Mesenchymal stem cell (in vitro differentiated cells and primary cell): ENCODE measurements at regions not wholly inside any gene's neighbourhood (a gene's known extent, or its start where the extent isn't known, plus 50 kb on each side); places are given as distances from the start of the nearest gene placed in this dataset.

Experiments
- DNase-seq: peaks from one replicate; pipeline ENCODE4 v3.0.0-alpha.2; 2013
- H2AFZ ChIP-seq: one replicate; pipeline ENCODE4 v1.6.1; 2013; ENCODE audit warnings: low read depth, mild to moderate bottlenecking, control low read depth, inconsistent platforms, low read length, moderate library complexity
- H2AK5ac ChIP-seq: 2 replicates; pipeline ENCODE4 v1.6.1; 2013; ENCODE audit warnings: low read length, moderate library complexity, mild to moderate bottlenecking, inconsistent platforms; ENCODE audit not compliant: severe bottlenecking
- H2BK120ac ChIP-seq: one replicate; pipeline ENCODE4 v1.6.1; 2013; ENCODE audit warnings: low read depth, mild to moderate bottlenecking, inconsistent platforms, low read length, moderate library complexity
- H2BK12ac ChIP-seq, 2 experiments: one replicate each; pipeline ENCODE4 v1.6.1; 2013; ENCODE audit warnings: inconsistent platforms in 2 of 2, low read length in 2 of 2, mild to moderate bottlenecking in 2 of 2, moderate library complexity in 2 of 2, control low read depth in 1 of 2
- H2BK15ac ChIP-seq: one replicate; pipeline ENCODE4 v1.6.1; 2013; ENCODE audit warnings: mild to moderate bottlenecking, low read depth, inconsistent platforms; ENCODE audit not compliant: poor library complexity, severe bottlenecking
- H2BK5ac ChIP-seq: 2 replicates; pipeline ENCODE4 v1.6.1; 2013; ENCODE audit warnings: low read depth, mild to moderate bottlenecking, low read length, control low read depth, inconsistent platforms; ENCODE audit not compliant: poor library complexity, severe bottlenecking
- H3K14ac ChIP-seq, 2 experiments: one replicate each; pipeline ENCODE4 v1.6.1; 2013; ENCODE audit warnings: inconsistent platforms in 2 of 2, low read length in 2 of 2, control low read depth in 1 of 2, mild to moderate bottlenecking in 1 of 2, moderate library complexity in 1 of 2
- H3K18ac ChIP-seq, 2 experiments: one replicate each; pipeline ENCODE4 v1.6.1; 2013; ENCODE audit warnings: inconsistent platforms in 2 of 2, low read length in 2 of 2, control low read depth in 1 of 2, low read depth in 1 of 2, mild to moderate bottlenecking in 1 of 2
- H3K23ac ChIP-seq, 2 experiments: one replicate each; pipeline ENCODE4 v1.6.1; 2013; ENCODE audit warnings: inconsistent platforms in 2 of 2, low read length in 2 of 2, mild to moderate bottlenecking in 2 of 2, moderate library complexity in 2 of 2, control low read depth in 1 of 2
- H3K27ac ChIP-seq: 2 replicates; pipeline ENCODE4 v1.5.1; 2013; ENCODE audit warnings: mild to moderate bottlenecking, moderate library complexity, low read length, control low read depth, inconsistent platforms; ENCODE audit not compliant: poor library complexity, severe bottlenecking
- H3K27me3 ChIP-seq, 2 experiments: 2 replicates each; pipeline versions ENCODE4 v1.6.1 to v1.7.0; 2013; ENCODE audit warnings: low read length in 2 of 2, mild to moderate bottlenecking in 2 of 2, moderate library complexity in 2 of 2, control low read depth in 1 of 2, inconsistent platforms in 1 of 2; ENCODE audit not compliant: control insufficient read depth in 1 of 2, insufficient read depth in 1 of 2
- H3K36me3 ChIP-seq, 2 experiments: 2 replicates each; pipeline versions ENCODE4 v1.6.1 to v1.7.0; 2013; ENCODE audit warnings: low read length in 2 of 2, control low read depth in 1 of 2, inconsistent platforms in 1 of 2, low read depth in 1 of 2, mild to moderate bottlenecking in 1 of 2; ENCODE audit not compliant: insufficient read depth in 2 of 2, control insufficient read depth in 1 of 2
- H3K4ac ChIP-seq, 2 experiments: one replicate each; pipeline ENCODE4 v1.6.1; 2013; ENCODE audit warnings: inconsistent platforms in 2 of 2, low read length in 2 of 2, mild to moderate bottlenecking in 2 of 2, moderate library complexity in 2 of 2, control low read depth in 1 of 2, low read depth in 1 of 2
- H3K4me1 ChIP-seq: 2 replicates; pipeline ENCODE4 v1.6.1; 2013; ENCODE audit warnings: low read depth, low read length, control low read depth; ENCODE audit not compliant: control insufficient read depth, insufficient read depth
- H3K4me2 ChIP-seq: 2 replicates; pipeline ENCODE4 v1.6.1; 2013; ENCODE audit warnings: low read length, mild to moderate bottlenecking, inconsistent platforms; ENCODE audit not compliant: poor library complexity, severe bottlenecking
- H3K4me3 ChIP-seq, 2 experiments: 2 replicates each; pipeline versions ENCODE4 v1.5.1 to v1.7.0; 2013; ENCODE audit warnings: low read length in 2 of 2, mild to moderate bottlenecking in 2 of 2, control low read depth in 1 of 2, low read depth in 1 of 2; ENCODE audit not compliant: insufficient read depth in 1 of 2
- H3K79me1 ChIP-seq: replicated peaks from 2 replicates; pipeline ENCODE4 v1.6.1; 2013; ENCODE audit warnings: mild to moderate bottlenecking, control low read depth, low read length, inconsistent platforms; ENCODE audit not compliant: poor library complexity, severe bottlenecking
- H3K9ac ChIP-seq: 2 replicates; pipeline ENCODE4 v1.7.0; 2013; ENCODE audit warnings: mild to moderate bottlenecking, low read length, moderate library complexity
- H3K9me3 ChIP-seq: 2 replicates; pipeline ENCODE4 v1.7.0; 2013; ENCODE audit warnings: mild to moderate bottlenecking, low read length; ENCODE audit not compliant: control insufficient read depth
- H4K8ac ChIP-seq: one replicate; pipeline ENCODE4 v1.6.1; 2013; ENCODE audit warnings: inconsistent platforms, mild to moderate bottlenecking, low read length, moderate library complexity
- H4K91ac ChIP-seq: one replicate; pipeline ENCODE4 v1.6.1; 2013; ENCODE audit warnings: mild to moderate bottlenecking, low read length, inconsistent platforms
- WGBS: methylation state at CpG from one replicate; pipeline ENCODE4 v1.1.7; 2013; ENCODE audit warnings: mixed read lengths; 5-methylcytosine and 5-hydroxymethylcytosine counted together

DNA sequence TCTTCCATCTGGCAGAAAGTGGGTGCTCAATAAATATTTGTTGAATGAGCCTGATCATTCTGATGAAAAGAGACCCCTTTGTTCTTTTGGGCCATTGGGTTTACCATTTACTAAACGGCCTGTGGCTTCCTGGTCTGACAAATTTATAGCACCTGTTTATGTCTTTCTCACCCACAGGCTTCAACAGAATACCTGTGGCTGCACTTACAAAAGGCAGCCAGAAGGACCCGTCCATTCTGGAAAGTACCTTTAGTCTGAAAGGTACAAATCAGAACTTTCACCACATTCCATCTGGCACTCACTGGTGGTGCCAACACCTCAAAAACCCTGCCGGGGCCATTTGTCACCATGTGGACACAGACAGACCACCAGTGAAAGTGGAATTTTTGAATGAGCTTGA is 167.5 kb downstream of the ETAA1 start:
- peak overlapping the region; percentile 62 for H3K9ac ChIP-seq
- no peak overlapping the region for H2BK5ac ChIP-seq
- no peak overlapping the region for H3K14ac ChIP-seq
- no peak overlapping the region for H3K4me2 ChIP-seq
- H3K18ac ChIP-seq: no peak overlapping the region
- H3K79me1 ChIP-seq: no peaks in the 10 kb centered on the region
- H3K4me3 ChIP-seq: no peak overlapping the region
- peak overlapping the region in 1 of 2 experiments; percentile 45 for H3K4ac ChIP-seq
- no peak overlapping the region for H2BK120ac ChIP-seq
- H2AFZ ChIP-seq: no peak overlapping the region
- no peak overlapping the region for H3K27ac ChIP-seq
- H4K91ac ChIP-seq: no peak overlapping the region
- H3K27me3 ChIP-seq: no peaks in the 10 kb centered on the region
- peak overlapping the region in 1 of 2 experiments; percentile 80 for H2BK12ac ChIP-seq
- no peak for DNase-seq
- H3K9me3 ChIP-seq: no peaks in the 10 kb centered on the region
- H2AK5ac ChIP-seq: peak overlapping the region; percentile 53
- H4K8ac ChIP-seq: no peak overlapping the region
- WGBS: 90% methylated on average over 3 of the region's 3 CpGs
- no peaks in the 10 kb centered on the region for H3K36me3 ChIP-seq
- H3K4me1 ChIP-seq: peaks cover 6% of the 10 kb centered on the region
- H3K23ac ChIP-seq: no peak overlapping the region
- peak overlapping the region; percentile 16 for H2BK15ac ChIP-seq

DNA sequence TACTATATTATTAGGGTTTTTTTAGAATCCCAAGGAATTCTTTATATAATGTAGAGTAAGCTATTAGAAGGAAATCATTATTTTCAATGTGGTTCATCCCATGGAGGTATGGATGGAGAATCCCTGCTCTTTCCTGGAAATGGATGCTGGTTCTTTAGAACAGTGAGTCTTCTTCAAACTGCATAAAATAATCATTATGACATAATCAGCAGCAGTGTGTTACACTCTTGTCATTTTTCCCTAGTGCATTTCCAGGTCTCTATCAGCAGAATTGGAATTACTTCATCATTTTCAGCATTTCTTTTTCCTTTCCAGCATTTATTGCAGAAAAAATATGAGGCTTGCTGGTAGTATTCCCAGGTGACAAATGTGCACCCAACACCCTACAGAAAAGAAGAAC is 168.1 kb downstream of the ETAA1 start:
- H2BK15ac ChIP-seq: no peak overlapping the region
- no peak overlapping the region for H3K4me3 ChIP-seq
- no peak overlapping the region for H3K4me2 ChIP-seq
- H2AK5ac ChIP-seq: no peak overlapping the region
- H3K4me1 ChIP-seq: peaks cover 6% of the 10 kb centered on the region
- H3K23ac ChIP-seq: no peak overlapping the region
- no peaks in the 10 kb centered on the region for H3K79me1 ChIP-seq
- H3K9ac ChIP-seq: peak overlapping the region; percentile 15
- H2AFZ ChIP-seq: no peak overlapping the region
- no peak for DNase-seq
- no peak overlapping the region for H3K18ac ChIP-seq
- no peak overlapping the region for H2BK12ac ChIP-seq
- H3K36me3 ChIP-seq: no peaks in the 10 kb centered on the region
- H3K27ac ChIP-seq: no peak overlapping the region
- no peaks in the 10 kb centered on the region for H3K27me3 ChIP-seq
- H2BK120ac ChIP-seq: no peak overlapping the region
- H3K4ac ChIP-seq: no peak overlapping the region
- H3K14ac ChIP-seq: no peak overlapping the region
- H2BK5ac ChIP-seq: no peak overlapping the region
- H3K9me3 ChIP-seq: no peaks in the 10 kb centered on the region
- no peak overlapping the region for H4K91ac ChIP-seq
- no peak overlapping the region for H4K8ac ChIP-seq

DNA sequence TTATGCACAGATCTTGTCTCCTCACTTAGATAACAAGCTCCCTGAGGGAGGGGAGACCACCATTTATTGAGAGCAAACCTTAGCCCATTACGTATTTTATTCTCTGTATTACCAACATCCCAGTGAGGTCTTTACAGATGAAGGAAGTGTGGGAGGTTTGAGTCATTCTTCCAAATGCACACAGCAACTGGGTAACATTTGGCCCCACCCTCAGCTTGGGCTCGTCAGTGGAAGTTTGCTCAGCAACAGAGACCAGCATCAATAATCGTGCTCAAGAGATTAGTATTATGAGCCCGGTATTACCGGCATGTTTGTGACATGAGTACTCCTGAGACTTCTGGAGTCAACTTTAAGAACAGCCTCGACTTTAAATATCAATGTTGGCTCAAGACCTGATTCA is 168.6 kb downstream of the ETAA1 start:
- peak overlapping the region; percentile 71 for H3K9ac ChIP-seq
- peaks cover 6% of the 10 kb centered on the region for H3K4me1 ChIP-seq
- no peak overlapping the region for H4K91ac ChIP-seq
- H3K18ac ChIP-seq: no peak overlapping the region
- no peak overlapping the region for H2BK15ac ChIP-seq
- peak; percentile 59 for DNase-seq
- H3K36me3 ChIP-seq: no peaks in the 10 kb centered on the region
- H3K4ac ChIP-seq: no peak overlapping the region
- no peak overlapping the region for H3K4me3 ChIP-seq
- no peaks in the 10 kb centered on the region for H3K27me3 ChIP-seq
- H3K9me3 ChIP-seq: no peaks in the 10 kb centered on the region
- no peaks in the 10 kb centered on the region for H3K79me1 ChIP-seq
- no peak overlapping the region for H3K27ac ChIP-seq
- H3K14ac ChIP-seq: no peak overlapping the region
- no peak overlapping the region for H2AFZ ChIP-seq
- H2AK5ac ChIP-seq: no peak overlapping the region
- H4K8ac ChIP-seq: no peak overlapping the region
- H2BK5ac ChIP-seq: no peak overlapping the region
- no peak overlapping the region for H3K4me2 ChIP-seq
- no peak overlapping the region for H2BK12ac ChIP-seq
- H3K23ac ChIP-seq: no peak overlapping the region
- 68% methylated on average over 5 of the region's 6 CpGs for WGBS
- no peak overlapping the region for H2BK120ac ChIP-seq

DNA sequence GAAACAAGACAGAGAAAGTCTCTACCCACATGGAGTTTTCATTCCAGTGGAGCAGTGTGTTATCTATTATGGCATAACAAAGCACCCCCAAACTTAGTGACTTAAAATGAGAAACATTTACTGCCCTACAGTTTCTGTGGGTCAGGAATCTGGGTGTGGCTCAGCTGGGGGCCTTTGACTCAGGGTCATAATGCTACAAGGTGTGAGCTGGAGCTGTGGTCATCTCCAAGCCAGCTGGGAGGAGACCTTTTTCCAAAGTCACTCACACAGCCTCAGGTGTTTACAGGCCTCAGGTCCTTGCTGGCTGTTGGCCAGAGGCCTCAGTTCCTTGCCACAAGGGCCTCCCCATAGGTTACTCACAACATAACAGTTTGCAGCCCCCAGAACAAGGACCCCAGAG is 169.2 kb downstream of the ETAA1 start:
- no peaks in the 10 kb centered on the region for H3K79me1 ChIP-seq
- peak overlapping the region; percentile 40 for H2BK15ac ChIP-seq
- H3K4ac ChIP-seq: no peak overlapping the region
- H2AFZ ChIP-seq: no peak overlapping the region
- no peak overlapping the region for H3K4me3 ChIP-seq
- peak overlapping the region; percentile 46 for H4K91ac ChIP-seq
- H3K36me3 ChIP-seq: no peaks in the 10 kb centered on the region
- peak overlapping the region; percentile 62 for H2BK120ac ChIP-seq
- no peak overlapping the region for H3K23ac ChIP-seq
- H2AK5ac ChIP-seq: peak overlapping the region; percentile 83
- DNase-seq: no peak
- H2BK5ac ChIP-seq: no peak overlapping the region
- H3K4me1 ChIP-seq: peaks cover 6% of the 10 kb centered on the region
- peak overlapping the region in 1 of 2 experiments; percentile 59 for H3K18ac ChIP-seq
- no peak overlapping the region for H3K4me2 ChIP-seq
- no peaks in the 10 kb centered on the region for H3K27me3 ChIP-seq
- H3K9me3 ChIP-seq: peaks cover 3% of the 10 kb centered on the region
- H4K8ac ChIP-seq: peak overlapping the region; percentile 61
- no peak overlapping the region for H3K14ac ChIP-seq
- H3K27ac ChIP-seq: no peak overlapping the region
- peak overlapping the region; percentile 70 to 87 for H2BK12ac ChIP-seq
- peak overlapping the region; percentile 71 for H3K9ac ChIP-seq
